ENCODE measurements at regions not wholly inside any gene's neighbourhood (a gene's known extent, or its start where the extent isn't known, plus 50 kb on each side); places are given as distances from the start of the nearest gene placed in this dataset.

- TF ChIP-seq CTCF (IDR thresholded peaks at IDR 0.05) (no peak), POLR2AphosphoS5 (IDR thresholded peaks at IDR 0.05) (no peak)
Observed at GRCh38 chr2:53544871-53545558, 222.6 kb upstream of the CHAC2 start.
